Skeletal muscle satellite cell (primary cell): ENCODE measurements at regions not wholly inside any gene's neighbourhood (a gene's known extent, or its start where the extent isn't known, plus 50 kb on each side); places are given as distances from the start of the nearest gene placed in this dataset.
"Not testable (repeated sequence)": the region's sequence is repeated elsewhere in the genome, so short reads cannot be mapped to it uniquely, and the experiment has no call there.

Experiments used
- H3K27me3 ChIP-seq: 2 replicates; pipeline ENCODE4 v1.7.0; 2013; ENCODE audit warnings: low read length; ENCODE audit not compliant: control insufficient read depth, insufficient read depth
- H3K36me3 ChIP-seq: 2 replicates; pipeline ENCODE4 v1.7.0; 2013; ENCODE audit warnings: mild to moderate bottlenecking, control low read depth, low read length; ENCODE audit not compliant: insufficient read depth
- H3K4me1 ChIP-seq: 2 replicates; pipeline ENCODE4 v1.7.0; 2013; ENCODE audit warnings: low read length; ENCODE audit not compliant: control insufficient read depth, insufficient read depth
- H3K4me2 ChIP-seq: 2 replicates; pipeline ENCODE4 v1.7.0; 2013; ENCODE audit warnings: mild to moderate bottlenecking, low read length
- H3K4me3 ChIP-seq: 2 replicates; pipeline ENCODE4 v1.7.0; 2013; ENCODE audit warnings: low read length
- H3K9ac ChIP-seq: 2 replicates; pipeline ENCODE4 v1.7.0; 2013; ENCODE audit warnings: mild to moderate bottlenecking, low read depth, low read length, moderate library complexity
- H3K9me3 ChIP-seq: replicated peaks from 2 replicates; pipeline ENCODE4 v1.7.0; 2013; ENCODE audit warnings: mild to moderate bottlenecking, control low read depth, low read length

DNA sequence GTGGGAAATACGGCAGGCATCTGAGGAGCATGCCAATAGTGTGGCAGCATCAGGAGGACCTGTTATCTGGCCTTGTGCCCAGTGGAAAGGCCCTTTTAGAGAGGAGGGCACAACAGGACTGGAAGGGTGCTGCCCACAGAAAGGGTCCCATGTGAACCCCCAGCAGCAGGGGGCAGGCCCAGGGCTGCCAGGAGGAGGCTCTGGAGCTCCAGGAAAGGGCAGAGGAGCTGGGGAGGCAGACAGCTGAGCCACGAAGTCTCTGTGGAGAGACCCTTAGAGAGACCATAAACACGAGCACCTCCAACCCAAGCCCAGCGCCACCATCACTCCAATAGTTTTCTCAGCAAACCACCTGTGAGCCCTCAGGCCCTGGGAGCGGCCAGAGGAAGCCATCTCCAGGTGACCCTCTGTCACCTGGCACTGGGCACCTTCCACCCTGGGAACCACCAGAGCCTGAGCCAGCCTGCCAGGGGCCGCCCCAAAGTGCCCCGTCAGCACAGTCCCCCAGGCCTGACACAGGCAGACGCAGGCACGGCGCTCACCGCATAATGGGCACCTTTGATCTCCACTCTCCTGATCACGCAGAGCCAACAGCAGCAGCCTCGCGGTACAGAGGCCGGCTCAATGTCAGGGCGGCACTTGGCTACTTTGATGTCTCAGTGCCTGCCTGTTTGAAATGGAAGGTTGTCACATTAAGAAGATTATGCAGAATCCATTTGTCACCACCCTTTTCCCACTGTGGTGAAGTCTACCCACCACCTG is 162.5 kb upstream of the RAB6C start:
- no peak overlapping the region for H3K9ac ChIP-seq
- H3K4me2 ChIP-seq = no peak overlapping the region
- H3K36me3 ChIP-seq = no peaks in the 10 kb centered on the region
- H3K9me3 ChIP-seq = peaks cover 11% of the 10 kb centered on the region
- no peak overlapping the region for H3K4me3 ChIP-seq
- no peaks in the 10 kb centered on the region for H3K4me1 ChIP-seq
- H3K27me3 ChIP-seq = no peaks in the 10 kb centered on the region

- Histone ChIP-seq H3K4me2 (no peak overlapping the region), H3K4me1 (no peaks in the 10 kb centered on the region), H3K9me3 (peaks cover 11% of the 10 kb centered on the region), H3K9ac (no peak overlapping the region), H3K4me3 (no peak overlapping the region), H3K27me3 (no peaks in the 10 kb centered on the region), H3K36me3 (no peaks in the 10 kb centered on the region)
Measured at GRCh38 chr2:129819855-129820254, 159.6 kb upstream of the RAB6C start.

DNA sequence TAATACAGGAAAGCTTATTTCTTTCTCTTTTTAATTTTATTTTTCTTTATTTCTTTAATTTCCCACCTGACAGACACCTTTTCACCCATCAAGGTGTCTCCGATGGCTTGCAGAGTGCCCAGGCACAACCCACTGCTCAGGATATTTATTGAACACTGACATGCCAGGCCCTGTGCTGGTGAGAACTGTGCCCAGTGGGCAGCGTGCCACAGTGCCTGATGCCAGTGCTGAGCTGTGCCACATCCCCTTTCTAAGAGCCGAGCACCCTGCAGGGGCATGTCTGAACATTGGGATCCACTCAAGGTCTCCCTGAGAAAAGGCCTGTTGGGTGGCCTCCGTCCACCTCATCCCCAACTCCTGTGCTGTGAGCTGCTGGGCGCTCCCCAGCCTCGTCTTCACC is 158.6 kb upstream of the RAB6C start:
- Histone ChIP-seq H3K4me1 (no peaks in the 10 kb centered on the region), H3K4me2 (no peak overlapping the region), H3K9me3 (peaks cover 11% of the 10 kb centered on the region), H3K4me3 (no peak overlapping the region), H3K27me3 (no peaks in the 10 kb centered on the region), H3K36me3 (no peaks in the 10 kb centered on the region), H3K9ac (no peak overlapping the region)

GRCh38 chr2:129821445-129821844 is 158.0 kb upstream of the RAB6C start:
- H3K4me2 ChIP-seq = no peak overlapping the region
- H3K9me3 ChIP-seq = peaks cover 11% of the 10 kb centered on the region
- no peaks in the 10 kb centered on the region for H3K27me3 ChIP-seq
- no peak overlapping the region for H3K4me3 ChIP-seq
- no peaks in the 10 kb centered on the region for H3K36me3 ChIP-seq
- no peaks in the 10 kb centered on the region for H3K4me1 ChIP-seq
- H3K9ac ChIP-seq = no peak overlapping the region

DNA sequence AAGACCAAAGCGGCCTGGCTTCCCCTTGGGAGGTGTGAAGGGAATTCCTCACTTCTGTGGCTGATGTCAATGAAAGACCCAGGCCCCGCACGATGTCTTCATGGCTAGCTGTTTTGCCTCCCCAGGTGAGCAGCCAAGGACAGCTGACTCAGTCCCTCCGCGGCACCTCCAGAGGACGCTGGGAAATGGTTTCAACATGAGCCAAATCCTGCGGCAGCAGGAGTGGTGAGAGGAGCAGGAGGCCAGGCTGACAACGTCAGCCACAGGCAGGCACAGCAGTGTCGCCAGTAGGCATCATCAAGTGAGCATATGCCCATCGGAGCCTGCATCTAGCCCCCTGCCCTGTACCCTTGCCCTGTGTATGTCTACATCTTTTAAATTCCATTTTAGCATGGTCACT is 156.4 kb upstream of the RAB6C start:
- H3K27me3 ChIP-seq = no peaks in the 10 kb centered on the region
- peaks cover 11% of the 10 kb centered on the region for H3K9me3 ChIP-seq
- no peaks in the 10 kb centered on the region for H3K4me1 ChIP-seq
- no peak overlapping the region for H3K4me2 ChIP-seq
- H3K36me3 ChIP-seq = no peaks in the 10 kb centered on the region
- no peak overlapping the region for H3K9ac ChIP-seq
- H3K4me3 ChIP-seq = no peak overlapping the region

GRCh38 chr2:129827311-129828090 is 152.0 kb upstream of the RAB6C start:
- Histone ChIP-seq H3K9me3 (peaks cover 15% of the 10 kb centered on the region), H3K4me1 (no peaks in the 10 kb centered on the region), H3K27me3 (no peaks in the 10 kb centered on the region), H3K36me3 (no peaks in the 10 kb centered on the region), H3K4me2 (no peak overlapping the region), H3K4me3 (no peak overlapping the region), H3K9ac (no peak overlapping the region)

GRCh38 chr2:129828792-129829191 is 150.7 kb upstream of the RAB6C start:
- H3K36me3 ChIP-seq = no peaks in the 10 kb centered on the region
- H3K9ac ChIP-seq = no peak overlapping the region
- no peaks in the 10 kb centered on the region for H3K4me1 ChIP-seq
- H3K9me3 ChIP-seq = peaks cover 11% of the 10 kb centered on the region
- H3K4me2 ChIP-seq = no peak overlapping the region
- H3K27me3 ChIP-seq = no peaks in the 10 kb centered on the region
- no peak overlapping the region for H3K4me3 ChIP-seq

GRCh38 chr2:129829588-129829987 is 149.9 kb upstream of the RAB6C start:
- H3K9ac ChIP-seq = no peak overlapping the region

GRCh38 chr2:129831018-129831417 is 148.4 kb upstream of the RAB6C start:
- no peaks in the 10 kb centered on the region for H3K27me3 ChIP-seq
- no peaks in the 10 kb centered on the region for H3K36me3 ChIP-seq
- no peaks in the 10 kb centered on the region for H3K4me1 ChIP-seq
- H3K9me3 ChIP-seq = peaks cover 11% of the 10 kb centered on the region
- no peak overlapping the region for H3K4me3 ChIP-seq
- H3K4me2 ChIP-seq = no peak overlapping the region
- no peak overlapping the region for H3K9ac ChIP-seq

More at GRCh38 chr2:129829588-129829987, 149.9 kb upstream of the RAB6C start:
- H3K9me3 ChIP-seq = peaks cover 11% of the 10 kb centered on the region
- H3K27me3 ChIP-seq = no peaks in the 10 kb centered on the region
- no peaks in the 10 kb centered on the region for H3K4me1 ChIP-seq
- H3K4me2 ChIP-seq = no peak overlapping the region
- no peaks in the 10 kb centered on the region for H3K36me3 ChIP-seq
- H3K4me3 ChIP-seq = no peak overlapping the region

DNA sequence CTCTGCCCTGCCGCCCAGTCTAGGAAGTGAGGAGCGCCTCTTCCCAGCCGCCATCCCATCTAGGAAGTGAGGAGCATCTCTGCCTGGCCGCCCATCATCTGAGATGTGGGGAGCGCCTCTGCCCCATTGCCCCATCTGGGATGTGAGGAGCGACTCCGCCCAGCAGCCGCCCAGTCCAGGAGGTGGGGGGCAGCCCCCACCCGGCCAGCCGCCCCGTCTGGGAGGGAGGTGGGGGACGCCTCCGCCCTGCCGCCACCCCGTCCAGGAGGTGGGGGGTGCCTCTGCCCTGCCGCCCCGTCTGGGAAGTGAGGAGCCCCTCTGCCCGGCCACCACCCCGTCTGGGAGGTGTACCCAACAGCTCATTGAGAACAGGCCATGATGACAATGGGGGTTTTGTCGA is 146.0 kb upstream of the RAB6C start:
- peaks cover 11% of the 10 kb centered on the region for H3K9me3 ChIP-seq
- H3K27me3 ChIP-seq, H3K9ac ChIP-seq: not testable (repeated sequence)

GRCh38 chr2:129847043-129847442 is 132.4 kb upstream of the RAB6C start:
- Histone ChIP-seq H3K27me3 (no peaks in the 10 kb centered on the region), H3K9me3 (no peaks in the 10 kb centered on the region), H3K4me1 (no peaks in the 10 kb centered on the region), H3K4me3 (no peak overlapping the region), H3K9ac (no peak overlapping the region), H3K4me2 (no peak overlapping the region), H3K36me3 (no peaks in the 10 kb centered on the region)

More for the DNA sequence above, 146.0 kb upstream of the RAB6C start:
- H3K4me1 ChIP-seq, H3K36me3 ChIP-seq, H3K4me2 ChIP-seq, H3K4me3 ChIP-seq: not testable (repeated sequence)
